ENCODE measurements at regions not wholly inside any gene's neighbourhood (a gene's known extent, or its start where the extent isn't known, plus 50 kb on each side); places are given as distances from the start of the nearest gene placed in this dataset.
"Not testable (repeated sequence)": the region's sequence is repeated elsewhere in the genome, so short reads cannot be mapped to it uniquely, and the experiment has no call there.

- TF ChIP-seq ZNF70 (CRISPR knock-in tag; IDR thresholded peaks at IDR 0.05), result no peak
- TF ChIP-seq PATZ1 (CRISPR knock-in tag; IDR thresholded peaks at IDR 0.05; ENCODE audit: borderline replicate concordance), result no peak
- TF ChIP-seq ZC3H10 (CRISPR knock-in tag; IDR thresholded peaks at IDR 0.05), result no peak
- TF ChIP-seq TSHZ2 (CRISPR knock-in tag; IDR thresholded peaks at IDR 0.05), result no peak
- no peak for TF ChIP-seq ZNF8 (CRISPR knock-in tag; IDR thresholded peaks at IDR 0.05)
- no peak for TF ChIP-seq SNAI2 (CRISPR knock-in tag; IDR thresholded peaks at IDR 0.05)
- no peak for TF ChIP-seq TCF4 (CRISPR knock-in tag; IDR thresholded peaks at IDR 0.05; ENCODE audit: borderline replicate concordance)
- no peak for TF ChIP-seq CSRNP3 (CRISPR knock-in tag; IDR thresholded peaks at IDR 0.05)
- TF ChIP-seq GLIS3 (CRISPR knock-in tag; IDR thresholded peaks at IDR 0.05), result no peak
- TF ChIP-seq RARB (CRISPR knock-in tag; IDR thresholded peaks at IDR 0.05), result no peak
- no peak for ATAC-seq
Measured at GRCh38 chr1:166685200-166685599, 154.1 kb upstream of the POGK start.

GRCh38 chr1:166685891-166686290, 153.4 kb upstream of the POGK start:
- not testable (repeated sequence) for ATAC-seq

GRCh38 chr1:166690596-166690995, 148.7 kb upstream of the POGK start:
- not testable (repeated sequence) for ATAC-seq

GRCh38 chr1:166691476-166691875, 147.8 kb upstream of the POGK start:
- ATAC-seq, result no peak
- TF ChIP-seq SNAI2 (CRISPR knock-in tag; IDR thresholded peaks at IDR 0.05) (no peak), PPARA (CRISPR knock-in tag; IDR thresholded peaks at IDR 0.05; ENCODE audit: borderline replicate concordance) (no peak), TSHZ2 (CRISPR knock-in tag; IDR thresholded peaks at IDR 0.05) (no peak), ESRRG (CRISPR knock-in tag; IDR thresholded peaks at IDR 0.05) (no peak), RARB (CRISPR knock-in tag; IDR thresholded peaks at IDR 0.05) (no peak), ARNTL (CRISPR knock-in tag; IDR thresholded peaks at IDR 0.05; ENCODE audit: borderline replicate concordance, low read depth) (no peak)

GRCh38 chr1:166692346-166692745, 146.9 kb upstream of the POGK start:
- ATAC-seq, result no peak
- TF ChIP-seq ZNF565 (CRISPR knock-in tag; conservative IDR thresholded peaks at IDR 0.05; ENCODE audit: low read depth) (no peak), ISL1 (CRISPR knock-in tag; IDR thresholded peaks at IDR 0.05) (no peak), TOX (CRISPR knock-in tag; IDR thresholded peaks at IDR 0.05; ENCODE audit: borderline replicate concordance) (no peak), ESRRG (CRISPR knock-in tag; IDR thresholded peaks at IDR 0.05) (no peak), ZFP30 (CRISPR knock-in tag; IDR thresholded peaks at IDR 0.05) (no peak), TSHZ2 (CRISPR knock-in tag; IDR thresholded peaks at IDR 0.05) (no peak), SNAI2 (CRISPR knock-in tag; IDR thresholded peaks at IDR 0.05) (no peak), CSRNP3 (CRISPR knock-in tag; IDR thresholded peaks at IDR 0.05) (no peak), TCF4 (CRISPR knock-in tag; IDR thresholded peaks at IDR 0.05; ENCODE audit: borderline replicate concordance) (no peak), ZFP3 (CRISPR knock-in tag; IDR thresholded peaks at IDR 0.05) (no peak), CSDC2 (CRISPR knock-in tag; IDR thresholded peaks at IDR 0.05) (no peak), ZNF70 (CRISPR knock-in tag; IDR thresholded peaks at IDR 0.05) (no peak), ARNTL (CRISPR knock-in tag; IDR thresholded peaks at IDR 0.05; ENCODE audit: borderline replicate concordance, low read depth) (no peak)

Measured in SK-N-SH treated with all-trans-retinoic acid at 6 μM for 48 hours (cell line).